ENCODE measurements at regions not wholly inside any gene's neighbourhood (a gene's known extent, or its start where the extent isn't known, plus 50 kb on each side); places are given as distances from the start of the nearest gene placed in this dataset.

DNA sequence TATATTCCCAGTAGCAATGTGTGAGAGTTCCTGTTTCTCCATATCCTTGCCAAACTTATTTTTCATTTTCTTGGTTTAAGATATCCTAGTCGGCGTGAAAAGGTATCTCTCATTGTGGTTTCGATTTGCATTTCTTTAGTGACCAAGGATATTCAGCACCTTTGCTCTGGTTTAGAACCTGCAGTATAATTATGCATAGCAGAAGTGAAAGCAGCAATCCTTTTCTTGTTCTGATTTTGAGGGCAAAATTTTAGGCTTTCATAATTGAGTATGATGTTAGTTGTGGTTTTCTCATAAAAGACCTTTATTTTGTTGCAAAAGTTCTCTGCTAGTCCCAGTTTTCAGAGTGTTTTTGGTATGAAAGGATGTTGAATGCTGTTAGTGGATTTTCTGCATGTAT, 491.0 kb downstream of the FGF9 start:
- H2AFZ ChIP-seq (ENCODE audit: low read depth, low read length, poor library complexity, severe bottlenecking), result no peak overlapping the region
- H3K27ac ChIP-seq (ENCODE audit: low read depth, low read length), result no peak overlapping the region
- H3K4me3 ChIP-seq (replicated peaks in 1 of 2; ENCODE audit: low read depth in 1 of 2, low read length in 2 of 2), result no peak overlapping the region
- no peaks in the 10 kb centered on the region for H3K9me3 ChIP-seq (ENCODE audit: control insufficient read depth in 1 of 2, insufficient read depth in 1 of 2, low read depth in 1 of 2, low read length in 2 of 2)
- no peak overlapping the region for H3K4me2 ChIP-seq (ENCODE audit: low read length)
- POLR2A ChIA-PET, result no interaction called here
- no peaks in the 10 kb centered on the region for H4K20me1 ChIP-seq (ENCODE audit: insufficient read depth)
- no peaks in the 10 kb centered on the region for H3K36me3 ChIP-seq (ENCODE audit: control insufficient read depth in 1 of 2, insufficient read depth in 2 of 2, low read length in 2 of 2)
- ATAC-seq, result no peak
- TF ChIP-seq, protein P1, sequence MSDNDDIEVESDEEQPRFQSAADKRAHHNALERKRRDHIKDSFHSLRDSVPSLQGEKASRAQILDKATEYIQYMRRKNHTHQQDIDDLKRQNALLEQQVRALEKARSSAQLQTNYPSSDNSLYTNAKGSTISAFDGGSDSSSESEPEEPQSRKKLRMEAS (IDR thresholded peaks at IDR 0.05), result no peak
- TF ChIP-seq POLR2A (IDR thresholded peaks at IDR 0.05; ENCODE audit: borderline replicate concordance, extremely low read depth, insufficient read depth, insufficient read length), result no peak
- CTCF ChIA-PET, result no interaction called here
- no peak overlapping the region for H3K9ac ChIP-seq (ENCODE audit: low read length)
- RAD21 ChIA-PET (ENCODE audit: low non-redundant PET in 1 of 2, low total read pairs in 2 of 2, uncharacterized antibody in 2 of 2, unreplicated experiment in 2 of 2), result no interaction called here
- intact Hi-C loops (cut with micrococcal nuclease), result no loop called here
- DNase-seq (ENCODE audit: low read depth, low spot score), result no peak
- BruUV-seq (replicated peaks), result no TSS peak
- H3K79me2 ChIP-seq (ENCODE audit: insufficient read depth, low read length), result no peaks in the 10 kb centered on the region
- H3K27me3 ChIP-seq (ENCODE audit: insufficient read depth, low read length), result no peaks in the 10 kb centered on the region
- H3K9me2 ChIP-seq (ENCODE audit: insufficient read depth), result no peaks in the 10 kb centered on the region
- no peaks in the 10 kb centered on the region for H3K4me1 ChIP-seq (ENCODE audit: control insufficient read depth in 1 of 2, insufficient read depth in 2 of 2, low read length in 2 of 2)

DNA sequence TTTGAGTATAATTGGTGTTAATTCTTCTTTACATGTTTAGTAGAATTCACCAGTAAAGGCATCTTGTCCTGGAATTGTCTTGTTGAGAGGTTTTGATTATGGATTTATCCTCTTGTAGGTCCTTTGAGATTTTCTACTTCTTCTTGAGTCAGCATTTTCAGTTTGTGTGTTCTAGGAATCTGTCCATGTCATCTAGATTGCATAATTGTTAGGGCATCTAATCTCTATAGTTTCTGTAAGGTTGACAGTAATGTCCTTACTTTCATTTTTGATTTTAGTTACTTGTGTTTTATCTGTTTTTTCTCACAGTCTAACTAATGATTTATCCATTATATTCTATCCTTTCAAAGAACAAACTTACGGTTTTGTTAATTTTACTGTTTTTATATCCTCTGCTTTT, 492.0 kb downstream of the FGF9 start:
- H3K27ac ChIP-seq (ENCODE audit: low read depth, low read length), result no peak overlapping the region
- no peaks in the 10 kb centered on the region for H3K79me2 ChIP-seq (ENCODE audit: insufficient read depth, low read length)
- no peaks in the 10 kb centered on the region for H3K27me3 ChIP-seq (ENCODE audit: insufficient read depth, low read length)
- no peaks in the 10 kb centered on the region for H3K36me3 ChIP-seq (ENCODE audit: control insufficient read depth in 1 of 2, insufficient read depth in 2 of 2, low read length in 2 of 2)
- H3K9me3 ChIP-seq (ENCODE audit: control insufficient read depth in 1 of 2, insufficient read depth in 1 of 2, low read depth in 1 of 2, low read length in 2 of 2), result no peaks in the 10 kb centered on the region
- no peaks in the 10 kb centered on the region for H3K9me2 ChIP-seq (ENCODE audit: insufficient read depth)
- ATAC-seq (no peak), DNase-seq (ENCODE audit: low read depth, low spot score) (no peak)
- no peaks in the 10 kb centered on the region for H3K4me1 ChIP-seq (ENCODE audit: control insufficient read depth in 1 of 2, insufficient read depth in 2 of 2, low read length in 2 of 2)
- no peaks in the 10 kb centered on the region for H4K20me1 ChIP-seq (ENCODE audit: insufficient read depth)
- no peak overlapping the region for H2AFZ ChIP-seq (ENCODE audit: low read depth, low read length, poor library complexity, severe bottlenecking)
- POLR2A ChIA-PET, result no interaction called here
- RAD21 ChIA-PET (ENCODE audit: low non-redundant PET in 1 of 2, low total read pairs in 2 of 2, uncharacterized antibody in 2 of 2, unreplicated experiment in 2 of 2), result no interaction called here
- intact Hi-C loops (cut with micrococcal nuclease), result no loop called here
- CTCF ChIA-PET, result no interaction called here
- no peak overlapping the region for H3K4me3 ChIP-seq (replicated peaks in 1 of 2; ENCODE audit: low read depth in 1 of 2, low read length in 2 of 2)
- TF ChIP-seq YY1 (IDR thresholded peaks at IDR 0.05; ENCODE audit: extremely low read depth, insufficient replicate concordance, low read depth, low read length) (no peak), ZNF274 (IDR thresholded peaks at IDR 0.05; ENCODE audit: low read depth, low read length) (no peak), POLR2A (IDR thresholded peaks at IDR 0.05; ENCODE audit: borderline replicate concordance, extremely low read depth, insufficient read depth, insufficient read length) (no peak)
- TF ChIP-seq, protein P2, sequence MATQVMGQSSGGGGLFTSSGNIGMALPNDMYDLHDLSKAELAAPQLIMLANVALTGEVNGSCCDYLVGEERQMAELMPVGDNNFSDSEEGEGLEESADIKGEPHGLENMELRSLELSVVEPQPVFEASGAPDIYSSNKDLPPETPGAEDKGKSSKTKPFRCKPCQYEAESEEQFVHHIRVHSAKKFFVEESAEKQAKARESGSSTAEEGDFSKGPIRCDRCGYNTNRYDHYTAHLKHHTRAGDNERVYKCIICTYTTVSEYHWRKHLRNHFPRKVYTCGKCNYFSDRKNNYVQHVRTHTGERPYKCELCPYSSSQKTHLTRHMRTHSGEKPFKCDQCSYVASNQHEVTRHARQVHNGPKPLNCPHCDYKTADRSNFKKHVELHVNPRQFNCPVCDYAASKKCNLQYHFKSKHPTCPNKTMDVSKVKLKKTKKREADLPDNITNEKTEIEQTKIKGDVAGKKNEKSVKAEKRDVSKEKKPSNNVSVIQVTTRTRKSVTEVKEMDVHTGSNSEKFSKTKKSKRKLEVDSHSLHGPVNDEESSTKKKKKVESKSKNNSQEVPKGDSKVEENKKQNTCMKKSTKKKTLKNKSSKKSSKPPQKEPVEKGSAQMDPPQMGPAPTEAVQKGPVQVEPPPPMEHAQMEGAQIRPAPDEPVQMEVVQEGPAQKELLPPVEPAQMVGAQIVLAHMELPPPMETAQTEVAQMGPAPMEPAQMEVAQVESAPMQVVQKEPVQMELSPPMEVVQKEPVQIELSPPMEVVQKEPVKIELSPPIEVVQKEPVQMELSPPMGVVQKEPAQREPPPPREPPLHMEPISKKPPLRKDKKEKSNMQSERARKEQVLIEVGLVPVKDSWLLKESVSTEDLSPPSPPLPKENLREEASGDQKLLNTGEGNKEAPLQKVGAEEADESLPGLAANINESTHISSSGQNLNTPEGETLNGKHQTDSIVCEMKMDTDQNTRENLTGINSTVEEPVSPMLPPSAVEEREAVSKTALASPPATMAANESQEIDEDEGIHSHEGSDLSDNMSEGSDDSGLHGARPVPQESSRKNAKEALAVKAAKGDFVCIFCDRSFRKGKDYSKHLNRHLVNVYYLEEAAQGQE (IDR thresholded peaks at IDR 0.05; ENCODE audit: low read depth), result no peak
- TF ChIP-seq, protein P1 (IDR thresholded peaks at IDR 0.05), result no peak
- TF ChIP-seq, protein P3, sequence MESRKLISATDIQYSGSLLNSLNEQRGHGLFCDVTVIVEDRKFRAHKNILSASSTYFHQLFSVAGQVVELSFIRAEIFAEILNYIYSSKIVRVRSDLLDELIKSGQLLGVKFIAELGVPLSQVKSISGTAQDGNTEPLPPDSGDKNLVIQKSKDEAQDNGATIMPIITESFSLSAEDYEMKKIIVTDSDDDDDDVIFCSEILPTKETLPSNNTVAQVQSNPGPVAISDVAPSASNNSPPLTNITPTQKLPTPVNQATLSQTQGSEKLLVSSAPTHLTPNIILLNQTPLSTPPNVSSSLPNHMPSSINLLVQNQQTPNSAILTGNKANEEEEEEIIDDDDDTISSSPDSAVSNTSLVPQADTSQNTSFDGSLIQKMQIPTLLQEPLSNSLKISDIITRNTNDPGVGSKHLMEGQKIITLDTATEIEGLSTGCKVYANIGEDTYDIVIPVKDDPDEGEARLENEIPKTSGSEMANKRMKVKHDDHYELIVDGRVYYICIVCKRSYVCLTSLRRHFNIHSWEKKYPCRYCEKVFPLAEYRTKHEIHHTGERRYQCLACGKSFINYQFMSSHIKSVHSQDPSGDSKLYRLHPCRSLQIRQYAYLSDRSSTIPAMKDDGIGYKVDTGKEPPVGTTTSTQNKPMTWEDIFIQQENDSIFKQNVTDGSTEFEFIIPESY (IDR thresholded peaks at IDR 0.05; ENCODE audit: extremely low read depth, insufficient replicate concordance, low read length), result no peak
- H3K4me2 ChIP-seq (ENCODE audit: low read length), result no peak overlapping the region
- no peak overlapping the region for H3K9ac ChIP-seq (ENCODE audit: low read length)
- BruUV-seq (replicated peaks), result no TSS peak

Data from HCT116 (cell line).